GM12891 (cell line): ENCODE measurements at regions not wholly inside any gene's neighbourhood (a gene's known extent, or its start where the extent isn't known, plus 50 kb on each side); places are given as distances from the start of the nearest gene placed in this dataset.

Source experiments
- PAX5 ChIP-seq: IDR thresholded peaks from 2 replicates; pipeline ENCODE4 v1.6.1; 2011; ENCODE audit warnings: low read length, moderate library complexity, mild to moderate bottlenecking; ENCODE audit not compliant: insufficient read depth, severe bottlenecking
- POLR2A ChIP-seq: IDR thresholded peaks from 2 replicates; pipeline ENCODE4 v1.6.1; 2011; ENCODE audit warnings: low read depth, low read length, control low read depth
- SPI1 ChIP-seq: IDR thresholded peaks from 2 replicates; pipeline ENCODE4 v1.6.1; 2011; ENCODE audit warnings: low read depth, low read length, control low read depth

DNA sequence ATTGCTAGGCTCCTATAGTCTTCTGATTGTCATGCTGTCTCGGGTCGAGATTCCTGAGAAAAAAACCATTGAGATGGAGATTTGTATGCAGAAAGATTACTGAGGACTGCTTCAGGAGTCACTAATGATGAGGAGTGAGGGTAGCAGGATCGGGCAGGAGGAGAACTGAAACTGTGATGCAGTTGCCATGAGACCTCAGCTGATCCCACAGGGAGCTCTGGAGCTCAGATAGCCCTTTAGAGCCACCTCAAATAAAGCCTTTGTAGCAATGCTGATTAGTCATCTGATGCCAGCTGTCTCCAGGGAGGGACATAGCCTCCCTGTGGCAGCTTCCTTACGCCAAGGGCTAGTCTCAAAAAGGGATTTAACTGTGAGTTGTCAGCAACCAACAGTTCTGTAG lies 256.9 kb downstream of the DMAC1 start:
- TF ChIP-seq POLR2A, result no peak
- no peak for TF ChIP-seq SPI1
- TF ChIP-seq PAX5, result no peak
